H1 (cell line): ENCODE measurements at regions not wholly inside any gene's neighbourhood (a gene's known extent, or its start where the extent isn't known, plus 50 kb on each side); places are given as distances from the start of the nearest gene placed in this dataset.

ENCODE experiments used
- CTCF ChIA-PET: fragments of 300-600 bp; sonication (Branson Sonifier 250); formaldehyde crosslinking; loops from one replicate; lab custom pipeline; 2021; ENCODE audit not compliant: partially characterized antibody; lab: Charles Lee
- POLR2A ChIA-PET: fragments of 300-600 bp; sonication (Branson Sonifier 250); formaldehyde crosslinking; loops from one replicate; lab custom pipeline; 2021; ENCODE audit warnings: inconsistent platforms; ENCODE audit not compliant: partially characterized antibody; lab: Charles Lee
- DNase-seq, 2 experiments: peaks; one replicate each; pipeline versions ENCODE4 v3.0.0 to v3.0.0-alpha.2; 2010 to 2022; ENCODE audit warnings: low spot score in 2 of 2, low read depth in 1 of 2, mixed read lengths in 1 of 2
- FAIRE-seq: peaks from 2 replicates; lab custom pipeline; 2011; peaks lifted over from hg19 to GRCh38; lab: Jason Lieb, UNC
- H2AFZ ChIP-seq: 2 replicates; pipeline ENCODE4 v1.8.1; 2012; ENCODE audit warnings: low read length, inconsistent platforms
- H2AK5ac ChIP-seq: 2 replicates; pipeline ENCODE4 v1.6.1; 2013; ENCODE audit warnings: low read depth, low read length
- H2BK120ac ChIP-seq: replicated peaks from 2 replicates; pipeline ENCODE3; 2013; ENCODE audit warnings: low read depth, low read length, inconsistent platforms
- H2BK12ac ChIP-seq: 2 replicates; pipeline ENCODE4 v1.6.1; 2013; ENCODE audit warnings: low read depth, low read length
- H2BK15ac ChIP-seq: 2 replicates; pipeline ENCODE4 v1.6.1; 2013; ENCODE audit warnings: low read length
- H2BK20ac ChIP-seq: 2 replicates; pipeline ENCODE4 v1.6.1; 2013; ENCODE audit warnings: low read length
- H2BK5ac ChIP-seq: 2 replicates; pipeline ENCODE4 v1.6.1; 2013; ENCODE audit warnings: low read depth, low read length
- H3K14ac ChIP-seq: 2 replicates; pipeline ENCODE4 v1.6.1; 2013; ENCODE audit warnings: inconsistent platforms; ENCODE audit not compliant: insufficient read length
- H3K18ac ChIP-seq: 2 replicates; pipeline ENCODE4 v1.6.1; 2013; ENCODE audit warnings: low read length; ENCODE audit errors: extremely low read depth
- H3K23ac ChIP-seq: 2 replicates; pipeline ENCODE4 v1.6.1; 2013; ENCODE audit warnings: inconsistent platforms; ENCODE audit not compliant: insufficient read length
- H3K23me2 ChIP-seq: 2 replicates; pipeline ENCODE4 v1.6.1; 2013; ENCODE audit warnings: low read depth, low read length
- H3K27ac ChIP-seq: 2 replicates; pipeline ENCODE4 v1.6.1; 2011; ENCODE audit warnings: low read depth, low read length, inconsistent platforms
- H3K27me3 ChIP-seq, 4 experiments: replicated peaks in 1 of 4; 1 replicate in 1 of 4; 2 replicates in 3 of 4; pipeline versions ENCODE4 v1.6.1 to v1.8.1; 2011 to 2013; ENCODE audit warnings: low read length in 3 of 4, mild to moderate bottlenecking in 3 of 4, inconsistent platforms in 2 of 4, mixed read lengths in 2 of 4, moderate library complexity in 1 of 4; ENCODE audit not compliant: control insufficient read depth in 3 of 4, insufficient read depth in 3 of 4; ENCODE audit errors: extremely low read depth in 1 of 4
- H3K36me3 ChIP-seq, 4 experiments: 2 replicates each; pipeline versions ENCODE4 v1.6.1 to v1.8.1; 2011 to 2013; ENCODE audit warnings: mild to moderate bottlenecking in 4 of 4, low read length in 3 of 4, moderate library complexity in 2 of 4, control low read depth in 1 of 4, inconsistent platforms in 1 of 4; ENCODE audit not compliant: insufficient read depth in 4 of 4, control insufficient read depth in 2 of 4
- H3K4ac ChIP-seq: replicated peaks from 2 replicates; pipeline ENCODE3; 2013; ENCODE audit warnings: low read length, low read depth, mixed read lengths, inconsistent platforms; ENCODE audit not compliant: insufficient read length
- H3K4me1 ChIP-seq, 4 experiments: replicated peaks in 1 of 4; 1 replicate in 1 of 4; 2 replicates in 3 of 4; pipeline versions ENCODE4 v1.6.1 to v1.8.1; 2011 to 2013; ENCODE audit warnings: low read length in 3 of 4, inconsistent platforms in 2 of 4, mixed read lengths in 1 of 4; ENCODE audit not compliant: insufficient read depth in 4 of 4, control insufficient read depth in 3 of 4
- H3K4me2 ChIP-seq, 2 experiments: 2 replicates each; pipeline versions ENCODE4 v1.6.1 to v1.8.1; 2011 to 2013; ENCODE audit warnings: low read depth in 2 of 2, low read length in 2 of 2, control low read depth in 1 of 2, inconsistent platforms in 1 of 2, mild to moderate bottlenecking in 1 of 2; ENCODE audit not compliant: insufficient read depth in 1 of 2
- H3K4me3 ChIP-seq, 4 experiments: fragments of 200-600, 300-600 bp in 1 of 4; sonication (generic), shearing (Covaris generic), sonication (Bioruptor Twin) in 1 of 4; 2 replicates each; pipeline versions ENCODE4 v1.5.1 to v1.8.1; 2011 to 2016; ENCODE audit warnings: low read length in 4 of 4, low read depth in 3 of 4, control low read depth in 2 of 4, inconsistent platforms in 2 of 4, mild to moderate bottlenecking in 2 of 4, mixed read lengths in 1 of 4, moderate library complexity in 1 of 4; ENCODE audit not compliant: insufficient read depth in 2 of 4; ENCODE audit errors: extremely low read depth in 1 of 4
- H3K56ac ChIP-seq: replicated peaks from 2 replicates; pipeline ENCODE3; 2013; ENCODE audit warnings: low read depth, mild to moderate bottlenecking, mixed read lengths, low read length, inconsistent platforms; ENCODE audit not compliant: insufficient read length
- H3K79me1 ChIP-seq: 2 replicates; pipeline ENCODE4 v1.6.1; 2013; ENCODE audit warnings: low read depth, low read length, control low read depth
- H3K79me2 ChIP-seq, 2 experiments: 2 replicates each; pipeline versions ENCODE4 v1.6.1 to v1.8.1; 2012 to 2013; ENCODE audit warnings: low read length in 2 of 2, mild to moderate bottlenecking in 2 of 2, inconsistent platforms in 1 of 2; ENCODE audit not compliant: insufficient read depth in 2 of 2, control insufficient read depth in 1 of 2
- H3K9ac ChIP-seq, 4 experiments: replicated peaks in 1 of 4; 1 replicate in 1 of 4; 2 replicates in 3 of 4; pipeline versions ENCODE4 v1.6.1 to v1.8.1; 2011 to 2013; ENCODE audit warnings: low read depth in 3 of 4, low read length in 3 of 4, control low read depth in 2 of 4, mild to moderate bottlenecking in 2 of 4, moderate library complexity in 2 of 4, inconsistent platforms in 1 of 4; ENCODE audit errors: extremely low read depth in 1 of 4
- H3K9me3 ChIP-seq, 2 experiments: 2 replicates each; pipeline versions ENCODE4 v1.6.1 to v1.8.1; 2012 to 2013; ENCODE audit warnings: mild to moderate bottlenecking in 2 of 2, moderate library complexity in 2 of 2, control low read depth in 1 of 2, inconsistent platforms in 1 of 2, low read depth in 1 of 2, low read length in 1 of 2, mixed read lengths in 1 of 2; ENCODE audit not compliant: insufficient read depth in 2 of 2
- H4K20me1 ChIP-seq, 2 experiments: replicated peaks in 1 of 2; 2 replicates each; pipeline versions ENCODE3 to v1.8.1; 2011 to 2013; ENCODE audit warnings: inconsistent platforms in 2 of 2, low read length in 2 of 2, mild to moderate bottlenecking in 1 of 2; ENCODE audit not compliant: insufficient read depth in 2 of 2, control insufficient read depth in 1 of 2
- H4K5ac ChIP-seq: 2 replicates; pipeline ENCODE4 v1.6.1; 2013; ENCODE audit warnings: low read length, low read depth, mixed read lengths, inconsistent platforms; ENCODE audit not compliant: insufficient read length
- H4K8ac ChIP-seq: 2 replicates; pipeline ENCODE4 v1.8.0; 2013; ENCODE audit warnings: mild to moderate bottlenecking, moderate library complexity, low read length, inconsistent platforms; ENCODE audit not compliant: insufficient read depth; ENCODE audit errors: extremely low read depth
- H4K91ac ChIP-seq: replicated peaks from 2 replicates; pipeline ENCODE3; 2013; ENCODE audit warnings: low read length, mixed read lengths, inconsistent platforms; ENCODE audit not compliant: insufficient read length
- BACH1 ChIP-seq: IDR thresholded peaks from 2 replicates; pipeline ENCODE4 v1.6.1; 2012; ENCODE audit warnings: low read length, improper control_type of control experiment
- EP300 ChIP-seq, 2 experiments: IDR thresholded peaks; 1 replicate in 1 of 2; 2 replicates in 1 of 2; pipeline ENCODE4 v1.6.1; 2011 to 2012; ENCODE audit warnings: low read depth in 2 of 2, low read length in 2 of 2, mild to moderate bottlenecking in 2 of 2, borderline replicate concordance in 1 of 2, inconsistent platforms in 1 of 2, moderate library complexity in 1 of 2
- GABPA ChIP-seq: IDR thresholded peaks from 2 replicates; pipeline ENCODE4 v1.6.1; 2011; ENCODE audit warnings: mild to moderate bottlenecking, low read length, moderate library complexity, borderline replicate concordance; ENCODE audit not compliant: insufficient read depth
- HDAC2 ChIP-seq, 2 experiments: fragments of 300-600 bp in 1 of 2; sonication (generic) in 1 of 2; IDR thresholded peaks; 2 replicates each; pipeline ENCODE4 v1.6.1; 2011 to 2012; ENCODE audit warnings: low read depth in 2 of 2, low read length in 2 of 2, mild to moderate bottlenecking in 2 of 2, moderate library complexity in 2 of 2, borderline replicate concordance in 1 of 2, inconsistent platforms in 1 of 2
- KDM1A ChIP-seq: fragments of 200-600, 300-600 bp; sonication (generic); IDR thresholded peaks from 2 replicates; pipeline ENCODE4 v1.7.1; 2016; ENCODE audit warnings: mild to moderate bottlenecking, low read length, borderline replicate concordance
- PHF8 ChIP-seq: fragments of 200-600 bp; sonication (generic); conservative IDR thresholded peaks from 2 replicates; pipeline ENCODE4 v1.7.1; 2012; ENCODE audit warnings: low read depth, mild to moderate bottlenecking, inconsistent platforms, low read length, moderate library complexity
- POLR2AphosphoS5 ChIP-seq: IDR thresholded peaks from 2 replicates; pipeline ENCODE4 v1.6.1; 2011; ENCODE audit warnings: low read depth, low read length
- SAP30 ChIP-seq: fragments of 300-600 bp; sonication (generic); IDR thresholded peaks from 2 replicates; pipeline ENCODE4 v1.7.1; 2012; ENCODE audit warnings: low read length, moderate library complexity, mild to moderate bottlenecking, inconsistent platforms; ENCODE audit not compliant: insufficient read depth, insufficient replicate concordance
- SP4 ChIP-seq: IDR thresholded peaks from 2 replicates; pipeline ENCODE4 v1.6.1; 2012; ENCODE audit warnings: low read length, inconsistent platforms
- TAF7 ChIP-seq: optimal IDR thresholded peaks from 2 replicates; pipeline ENCODE3; 2011; ENCODE audit warnings: low read depth, mild to moderate bottlenecking, inconsistent platforms, low read length, moderate library complexity, borderline replicate concordance
- TBP ChIP-seq: IDR thresholded peaks from 2 replicates; pipeline ENCODE4 v1.6.1; 2011; ENCODE audit warnings: low read depth, low read length, improper control_type of control experiment
- USF2 ChIP-seq: IDR thresholded peaks from 2 replicates; pipeline ENCODE4 v1.6.1; 2011; ENCODE audit warnings: low read length, improper control_type of control experiment
- WGBS, 2 experiments: shearing (Covaris generic) in 1 of 2; methylation state at CpG; one replicate each; pipeline versions ENCODE4 v1.1.6 to v1.1.7; 2013 to 2015; ENCODE audit warnings: low lambda C conversion rate in 2 of 2, mixed read lengths in 2 of 2, inconsistent platforms in 1 of 2, low coverage in 1 of 2, missing lambda C conversion rate in 1 of 2; ENCODE audit not compliant: insufficient replicate concordance in 2 of 2, insufficient coverage in 1 of 2, insufficient read length in 1 of 2; ENCODE audit errors: extremely low coverage in 1 of 2, missing lambda C conversion rate in 1 of 2; 5-methylcytosine and 5-hydroxymethylcytosine counted together

- Histone ChIP-seq H3K79me1 (no peaks in the 10 kb centered on the region), H2AK5ac (no peak overlapping the region), H4K5ac (no peak overlapping the region), H2BK12ac (no peak overlapping the region), H3K23ac (no peak overlapping the region), H3K4me3 (no peak overlapping the region), H2BK5ac (no peak overlapping the region), H3K27me3 (no peaks in the 10 kb centered on the region), H4K8ac (no peak overlapping the region), H3K4me2 (no peak overlapping the region), H4K20me1 (no peaks in the 10 kb centered on the region), H2BK20ac (no peak overlapping the region), H3K14ac (no peak overlapping the region), H3K56ac (no peak overlapping the region), H3K23me2 (no peaks in the 10 kb centered on the region), H3K4ac (no peak overlapping the region), H3K9me3 (no peaks in the 10 kb centered on the region), H3K4me1 (peaks cover 4 to 8% (median 6%) of the 10 kb centered on the region in 4 experiments), H3K18ac (no peak overlapping the region), H2BK15ac (no peak overlapping the region), H3K79me2 (no peaks in the 10 kb centered on the region), H2BK120ac (no peak overlapping the region), H3K9ac (no peak overlapping the region), H4K91ac (no peak overlapping the region), H3K36me3 (no peaks in the 10 kb centered on the region; a peak in 1 of 8 replicates), H3K27ac (no peak overlapping the region), H2AFZ (no peak overlapping the region)
- DNase-seq (no peak), FAIRE-seq (no peak)
- WGBS, 2 experiments: 92% methylated on average over 1 of the region's 1 CpG; no CpG with 5 or more reads in 1 of the 2 experiments
- ChIA-PET CTCF (interaction anchor here (0.9 to 3.1 kb wide), 5 partner anchors 15 to 70 kb away, joined by 3 to 11 read pairs (median 4); no protein-coding TSS in a partner anchor), POLR2A (no interaction called here)
- no peak for TF ChIP-seq KDM1A
- no peak for TF ChIP-seq SAP30
- TF ChIP-seq USF2: no peak
- no peak for TF ChIP-seq PHF8
- no peak for TF ChIP-seq SP4
- no peak for TF ChIP-seq TBP
- TF ChIP-seq BACH1: no peak
- no peak for TF ChIP-seq HDAC2 (IDR thresholded peaks at IDR 0.05; ENCODE audit: borderline replicate concordance in 1 of 2, low read depth in 2 of 2, low read length in 2 of 2)
- no peak for TF ChIP-seq EP300 (IDR thresholded peaks at IDR 0.05; ENCODE audit: borderline replicate concordance in 1 of 2, low read depth in 2 of 2, low read length in 2 of 2)
- no peak for TF ChIP-seq POLR2AphosphoS5
- no peak for TF ChIP-seq GABPA
- TF ChIP-seq TAF7: no peak
These were observed 211.0 kb upstream of the KLF14 start for GRCh38 chr7:130944997-130945396.
